Activated T-cell treated with anti-CD3 and anti-CD28 coated beads, Interleukin-2, amount 50 U/mL, for 1 hour (primary cell): ENCODE measurements at regions not wholly inside any gene's neighbourhood (a gene's known extent, or its start where the extent isn't known, plus 50 kb on each side); places are given as distances from the start of the nearest gene placed in this dataset.
"Not testable (repeated sequence)": the region's sequence is repeated elsewhere in the genome, so short reads cannot be mapped to it uniquely, and the experiment has no call there.

Experiments used
- DNase-seq: peaks from one replicate; pipeline ENCODE4 v3.0.0-alpha.2; 2020

- DNase-seq: no peak
Measured at GRCh38 chr7:8809320-8809719, 375.9 kb downstream of the NXPH1 start.

- DNase-seq: no peak
Measured at GRCh38 chr7:8817448-8818036, 384.1 kb downstream of the NXPH1 start.

- DNase-seq: no peak
Measured at GRCh38 chr7:8818406-8818805, 385.0 kb downstream of the NXPH1 start.

- no peak for DNase-seq
Measured at GRCh38 chr7:8822595-8822994, 389.2 kb downstream of the NXPH1 start.

GRCh38 chr7:8823486-8823885 is 390.1 kb downstream of the NXPH1 start:
- DNase-seq: no peak

GRCh38 chr7:8827329-8827728 is 393.9 kb downstream of the NXPH1 start:
- no peak for DNase-seq

- DNase-seq: no peak
Measured at GRCh38 chr7:8829100-8829499, 395.7 kb downstream of the NXPH1 start.

GRCh38 chr7:8831376-8831775 is 398.0 kb downstream of the NXPH1 start:
- no peak for DNase-seq

GRCh38 chr7:8833355-8833754 is 399.9 kb downstream of the NXPH1 start:
- DNase-seq: no peak

- no peak for DNase-seq
Measured at GRCh38 chr7:8841171-8841570, 407.8 kb downstream of the NXPH1 start.

- no peak for DNase-seq
Measured at GRCh38 chr7:8871716-8872115, 438.3 kb downstream of the NXPH1 start.

GRCh38 chr7:8881916-8882315 is 448.5 kb downstream of the NXPH1 start:
- DNase-seq: no peak

GRCh38 chr7:8885480-8886000 is 452.1 kb downstream of the NXPH1 start:
- no peak for DNase-seq

GRCh38 chr7:8890346-8890745 is 456.9 kb downstream of the NXPH1 start:
- DNase-seq: not testable (repeated sequence)

GRCh38 chr7:8893775-8894174 is 460.4 kb downstream of the NXPH1 start:
- no peak for DNase-seq

GRCh38 chr7:8906396-8907075 is 473.1 kb downstream of the NXPH1 start:
- DNase-seq: no peak

- DNase-seq: no peak
Measured at GRCh38 chr7:8908889-8909288, 475.5 kb downstream of the NXPH1 start.

GRCh38 chr7:8913682-8914081 is 480.3 kb downstream of the NXPH1 start:
- DNase-seq: no peak

- no peak for DNase-seq
Measured at GRCh38 chr7:8921807-8922206, 488.4 kb downstream of the NXPH1 start.

GRCh38 chr7:8922726-8923125 is 489.3 kb downstream of the NXPH1 start:
- no peak for DNase-seq

GRCh38 chr7:8923164-8923806 is 489.9 kb downstream of the NXPH1 start:
- no peak for DNase-seq

GRCh38 chr7:8931906-8932646 is 498.7 kb downstream of the NXPH1 start:
- DNase-seq: no peak

- no peak for DNase-seq
Measured at GRCh38 chr7:8932751-8933150, 499.3 kb downstream of the NXPH1 start.

- DNase-seq: no peak
Measured at GRCh38 chr7:8937204-8937603, 503.8 kb downstream of the NXPH1 start.
